Endothelial cell (in vitro differentiated cells): ENCODE measurements at regions not wholly inside any gene's neighbourhood (a gene's known extent, or its start where the extent isn't known, plus 50 kb on each side); places are given as distances from the start of the nearest gene placed in this dataset.

Experiments
- DNase-seq: peaks from one replicate; pipeline ENCODE4 v3.0.0; 2021; ENCODE audit warnings: low spot score
- H3K27ac Mint-ChIP-seq: one replicate; pipeline ENCODE4 v1.8.0; 2021; ENCODE audit warnings: mixed read lengths, inconsistent platforms; ENCODE audit not compliant: unreplicated experiment
- H3K27me3 Mint-ChIP-seq: one replicate; pipeline ENCODE4 v1.8.0; 2021; ENCODE audit warnings: mild to moderate bottlenecking, moderate library complexity, mixed read lengths, inconsistent platforms; ENCODE audit not compliant: unreplicated experiment
- H3K36me3 Mint-ChIP-seq: one replicate; pipeline ENCODE4 v1.8.0; 2021; ENCODE audit warnings: mild to moderate bottlenecking, low read depth, mixed read lengths, inconsistent platforms; ENCODE audit not compliant: unreplicated experiment
- H3K4me1 Mint-ChIP-seq: one replicate; pipeline ENCODE4 v1.8.0; 2021; ENCODE audit warnings: mild to moderate bottlenecking, mixed read lengths, inconsistent platforms; ENCODE audit not compliant: unreplicated experiment
- H3K4me3 Mint-ChIP-seq: one replicate; pipeline ENCODE4 v1.8.0; 2021; ENCODE audit warnings: mild to moderate bottlenecking, mixed read lengths, inconsistent platforms; ENCODE audit not compliant: unreplicated experiment
- H3K9me3 Mint-ChIP-seq: one replicate; pipeline ENCODE4 v1.8.0; 2021; ENCODE audit warnings: mixed read lengths, inconsistent platforms; ENCODE audit not compliant: unreplicated experiment
- CTCF ChIP-seq: fragments of 200-600 bp; sonication (generic); IDR thresholded peaks from one replicate; pipeline ENCODE4 v1.5.0; 2021; ENCODE audit warnings: antibody characterized with exemption; ENCODE audit not compliant: unreplicated experiment

GRCh38 chr10:23686722-23687121, 247.8 kb downstream of the OTUD1 start:
- H3K9me3 Mint-ChIP-seq, result no peaks in the 10 kb centered on the region
- no peak overlapping the region for H3K27ac Mint-ChIP-seq
- DNase-seq, result no peak
- no peak for TF ChIP-seq CTCF
- H3K36me3 Mint-ChIP-seq, result no peaks in the 10 kb centered on the region
- no peaks in the 10 kb centered on the region for H3K4me1 Mint-ChIP-seq
- H3K27me3 Mint-ChIP-seq, result peaks cover 2% of the 10 kb centered on the region
- no peak overlapping the region for H3K4me3 Mint-ChIP-seq

GRCh38 chr10:23692736-23693135, 253.9 kb downstream of the OTUD1 start:
- no peak overlapping the region for H3K27ac Mint-ChIP-seq
- no peaks in the 10 kb centered on the region for H3K9me3 Mint-ChIP-seq
- no peak for TF ChIP-seq CTCF
- peaks cover 5% of the 10 kb centered on the region for H3K4me1 Mint-ChIP-seq
- no peak overlapping the region for H3K4me3 Mint-ChIP-seq
- no peaks in the 10 kb centered on the region for H3K36me3 Mint-ChIP-seq
- DNase-seq, result no peak
- H3K27me3 Mint-ChIP-seq, result peaks cover 12% of the 10 kb centered on the region

- Mint-ChIP-seq H3K9me3 (no peaks in the 10 kb centered on the region), H3K36me3 (no peaks in the 10 kb centered on the region), H3K27ac (no peak overlapping the region), H3K4me3 (peak overlapping the region; percentile 42), H3K27me3 (peaks cover 12% of the 10 kb centered on the region), H3K4me1 (peaks cover 5% of the 10 kb centered on the region)
- TF ChIP-seq CTCF, result peak; percentile 17
- DNase-seq, result peak; percentile 67
Observed at GRCh38 chr10:23693501-23693901, 254.6 kb downstream of the OTUD1 start.

GRCh38 chr10:23693925-23694324, 255.1 kb downstream of the OTUD1 start:
- Mint-ChIP-seq H3K36me3 (no peaks in the 10 kb centered on the region), H3K27ac (no peak overlapping the region), H3K9me3 (no peaks in the 10 kb centered on the region), H3K27me3 (peaks cover 12% of the 10 kb centered on the region), H3K4me1 (peaks cover 5% of the 10 kb centered on the region), H3K4me3 (peak overlapping the region; percentile 84)
- DNase-seq, result peak; percentile 33
- TF ChIP-seq CTCF, result no peak

- Mint-ChIP-seq H3K27ac (no peak overlapping the region), H3K27me3 (peaks cover 12% of the 10 kb centered on the region), H3K36me3 (no peaks in the 10 kb centered on the region), H3K4me3 (peak overlapping the region; percentile 84), H3K9me3 (no peaks in the 10 kb centered on the region), H3K4me1 (peaks cover 5% of the 10 kb centered on the region)
- no peak for TF ChIP-seq CTCF
- DNase-seq, result peak; percentile 36
Observed at GRCh38 chr10:23694446-23694920, 255.6 kb downstream of the OTUD1 start.
